SK-N-SH (cell line): ENCODE measurements at regions not wholly inside any gene's neighbourhood (a gene's known extent, or its start where the extent isn't known, plus 50 kb on each side); places are given as distances from the start of the nearest gene placed in this dataset.

Experiments used
- CTCF ChIA-PET: fragments of 300-600, 350-600 bp; formaldehyde crosslinking; extraction: SDS; loops from one replicate; lab custom pipeline; 2021; lab: Yijun Ruan, JAX
- POLR2A ChIA-PET: fragments of 350-600 bp; sonication (Branson Sonifier 250); formaldehyde crosslinking; extraction: SDS; loops from one replicate; lab custom pipeline; 2020; ENCODE audit warnings: antibody characterized with exemption, inconsistent platforms; lab: Yijun Ruan, JAX
- DNase-seq: peaks from one replicate; pipeline ENCODE4 v3.0.0; 2012
- H2AFZ ChIP-seq: fragments of 200-600 bp; sonication (generic); 2 replicates; pipeline ENCODE4 v1.8.1; 2016; ENCODE audit warnings: antibody characterized with exemption, mild to moderate bottlenecking, low read depth
- H3F3A ChIP-seq: fragments of 200-600 bp; sonication (generic); replicated peaks from 2 replicates; pipeline ENCODE3; 2016; ENCODE audit warnings: antibody characterized with exemption, mild to moderate bottlenecking; ENCODE audit not compliant: insufficient read depth
- H3K27ac ChIP-seq, 2 experiments: fragments of 200-500 bp in 1 of 2; fragments of 200-600 bp in 1 of 2; sonication (Bioruptor generic) in 1 of 2; sonication (generic), shearing (Covaris generic) in 1 of 2; 2 replicates each; pipeline versions ENCODE4 v1.5.1 to v1.6.1; 2014 to 2016; ENCODE audit warnings: low read depth in 2 of 2, inconsistent platforms in 1 of 2, low read length in 1 of 2, mild to moderate bottlenecking in 1 of 2, mixed read lengths in 1 of 2
- H3K27me3 ChIP-seq: fragments of 200-600 bp; sonication (generic), shearing (Covaris generic); 2 replicates; pipeline ENCODE4 v1.6.1; 2016; ENCODE audit warnings: mixed run types; ENCODE audit not compliant: insufficient read depth
- H3K36me3 ChIP-seq, 2 experiments: fragments of 200-500 bp in 1 of 2; fragments of 200-600 bp in 1 of 2; sonication (Bioruptor generic) in 1 of 2; sonication (generic) in 1 of 2; replicated peaks in 1 of 2; 2 replicates each; pipeline versions ENCODE3 to v1.5.1; 2014 to 2016; ENCODE audit warnings: low read length in 1 of 2, mild to moderate bottlenecking in 1 of 2; ENCODE audit not compliant: insufficient read depth in 2 of 2, control insufficient read depth in 1 of 2
- H3K4me1 ChIP-seq, 2 experiments: fragments of 200-500 bp in 1 of 2; fragments of 200-600 bp in 1 of 2; sonication (Bioruptor generic) in 1 of 2; sonication (generic), shearing (Covaris generic) in 1 of 2; 2 replicates each; pipeline versions ENCODE4 v1.5.1 to v1.6.1; 2014 to 2016; ENCODE audit warnings: low read depth in 1 of 2, low read length in 1 of 2, mixed run types in 1 of 2; ENCODE audit not compliant: insufficient read depth in 2 of 2, control insufficient read depth in 1 of 2
- H3K4me2 ChIP-seq: fragments of 200-600 bp; sonication (generic), shearing (Covaris generic); 2 replicates; pipeline ENCODE4 v1.6.1; 2017; ENCODE audit warnings: mixed run types
- H3K4me3 ChIP-seq, 2 experiments: fragments of 200-500 bp in 1 of 2; fragments of 200-600 bp in 1 of 2; sonication (Bioruptor generic) in 1 of 2; sonication (generic), shearing (Covaris generic) in 1 of 2; 2 replicates each; pipeline versions ENCODE4 v1.5.1 to v1.8.1; 2014 to 2016; ENCODE audit warnings: low read depth in 2 of 2, inconsistent platforms in 1 of 2, low read length in 1 of 2, mild to moderate bottlenecking in 1 of 2, mixed read lengths in 1 of 2, moderate library complexity in 1 of 2
- H3K79me2 ChIP-seq: fragments of 200-600 bp; sonication (generic); 2 replicates; pipeline ENCODE4 v1.8.1; 2017; ENCODE audit warnings: mild to moderate bottlenecking; ENCODE audit not compliant: insufficient read depth
- H3K9ac ChIP-seq: fragments of 200-600 bp; sonication (generic); 2 replicates; pipeline ENCODE4 v1.6.1; 2017; ENCODE audit warnings: mixed run types
- H3K9me2 ChIP-seq: fragments of 200-600 bp; sonication (generic); 2 replicates; pipeline ENCODE4 v1.6.1; 2017; ENCODE audit warnings: mixed run types
- H3K9me3 ChIP-seq: fragments of 200-600 bp; sonication (generic); 2 replicates; pipeline ENCODE4 v1.6.1; 2017; ENCODE audit warnings: mixed run types, mild to moderate bottlenecking, moderate library complexity
- H4K20me1 ChIP-seq: fragments of 200-600 bp; sonication (generic); 2 replicates; pipeline ENCODE4 v1.6.1; 2017; ENCODE audit warnings: mild to moderate bottlenecking, mixed run types; ENCODE audit not compliant: insufficient read depth
- CHD2 ChIP-seq: fragments of 150-350 bp; IDR thresholded peaks from 2 replicates; pipeline ENCODE4 v1.6.1; 2018; ENCODE audit warnings: low read length; ENCODE audit not compliant: partially characterized antibody
- ELF1 ChIP-seq: IDR thresholded peaks from 2 replicates; pipeline ENCODE4 v1.4.0; 2012
- EP300 ChIP-seq, 2 experiments: IDR thresholded peaks; 2 replicates each; pipeline versions ENCODE4 v1.4.0 to v1.6.1; 2012; ENCODE audit warnings: borderline replicate concordance in 1 of 2, low read depth in 1 of 2, low read length in 1 of 2
- FOXJ3 ChIP-seq: sonication (generic); formaldehyde crosslinking; IDR thresholded peaks from 2 replicates; pipeline ENCODE4 v1.5.1; 2020; ENCODE audit warnings: mild to moderate bottlenecking, missing genetic modification reagents
- GABPA ChIP-seq: IDR thresholded peaks from 2 replicates; pipeline ENCODE4 v1.4.0; 2012; ENCODE audit warnings: low read depth, mild to moderate bottlenecking
- IRF3 ChIP-seq: fragments of 150-350 bp; IDR thresholded peaks from 2 replicates; pipeline ENCODE4 v1.6.1; 2016; ENCODE audit warnings: mild to moderate bottlenecking, low read depth, low read length
- JUND ChIP-seq: IDR thresholded peaks from 2 replicates; pipeline ENCODE4 v1.4.0; 2012
- MEF2A ChIP-seq: IDR thresholded peaks from 2 replicates; pipeline ENCODE4 v1.4.0; 2012; ENCODE audit warnings: low read depth, borderline replicate concordance
- MXI1 ChIP-seq: IDR thresholded peaks from 2 replicates; pipeline ENCODE4 v1.6.1; 2012; ENCODE audit warnings: mild to moderate bottlenecking, low read depth, low read length, improper control_type of control experiment
- NFIC ChIP-seq: IDR thresholded peaks from 2 replicates; pipeline ENCODE4 v1.4.0; 2012; ENCODE audit warnings: borderline replicate concordance
- RCOR1 ChIP-seq: fragments of 150-350 bp; IDR thresholded peaks from 2 replicates; pipeline ENCODE4 v1.6.1; 2017; ENCODE audit warnings: antibody characterized with exemption, low read length
- RFX5 ChIP-seq: IDR thresholded peaks from 2 replicates; pipeline ENCODE4 v1.6.1; 2012; ENCODE audit warnings: mild to moderate bottlenecking, improper control_type of control experiment, low read length
- SIN3A ChIP-seq: IDR thresholded peaks from 2 replicates; pipeline ENCODE4 v1.6.1; 2012; ENCODE audit warnings: low read depth, mild to moderate bottlenecking, low read length, moderate library complexity, borderline replicate concordance
- TCF12 ChIP-seq: IDR thresholded peaks from 2 replicates; pipeline ENCODE4 v1.4.0; 2012
- WGBS: methylation state at CpG from one replicate; pipeline ENCODE4 v1.1.6; 2017; ENCODE audit warnings: low lambda C conversion rate; 5-methylcytosine and 5-hydroxymethylcytosine counted together

- Histone ChIP-seq H3K9ac (no peak overlapping the region), H3K9me3 (no peaks in the 10 kb centered on the region), H3K27me3 (no peaks in the 10 kb centered on the region), H3K79me2 (no peaks in the 10 kb centered on the region), H3K4me3 (no peak overlapping the region), H2AFZ (no peak overlapping the region), H3K27ac (no peak overlapping the region), H3K9me2 (no peaks in the 10 kb centered on the region), H3F3A (no peaks in the 10 kb centered on the region), H3K4me1 (no peaks in the 10 kb centered on the region; a peak in 2 of 4 replicates), H3K36me3 (no peaks in the 10 kb centered on the region), H4K20me1 (no peaks in the 10 kb centered on the region), H3K4me2 (no peak overlapping the region)
- no peak for DNase-seq
- CTCF ChIA-PET: interaction anchor here (1.2 to 1.5 kb wide), 4 partner anchors 11 to 400 kb away, joined by 3 to 5 read pairs (median 4); no protein-coding TSS in a partner anchor
- TF ChIP-seq RFX5 (no peak), ELF1 (no peak), FOXJ3 (CRISPR knock-in tag) (no peak), CHD2 (no peak), JUND (no peak), EP300 (IDR thresholded peaks at IDR 0.05; ENCODE audit: borderline replicate concordance in 1 of 2, low read depth in 1 of 2, low read length in 1 of 2) (no peak), NFIC (no peak)
- POLR2A ChIA-PET: no interaction called here
These were observed 439.3 kb downstream of the MAT2B start for GRCh38 chr5:163944738-163945137.

GRCh38 chr5:163947848-163948666 is 442.6 kb downstream of the MAT2B start:
- POLR2A ChIA-PET: no interaction called here
- H3K79me2 ChIP-seq: no peaks in the 10 kb centered on the region
- 51% methylated on average over 12 of the region's 12 CpGs for WGBS

More at GRCh38 chr5:163947848-163948666, 442.6 kb downstream of the MAT2B start:
- no peaks in the 10 kb centered on the region for H4K20me1 ChIP-seq
- no peak for TF ChIP-seq MEF2A
- no peak for TF ChIP-seq TCF12
- no peak for TF ChIP-seq MXI1
- TF ChIP-seq RCOR1: no peak
- no peak for TF ChIP-seq IRF3
- no peak for TF ChIP-seq FOXJ3 (CRISPR knock-in tag)
- TF ChIP-seq SIN3A: no peak
- no peak for TF ChIP-seq GABPA
- no peak overlapping the region for H3K27ac ChIP-seq
- no peaks in the 10 kb centered on the region for H3F3A ChIP-seq
- H3K4me1 ChIP-seq: no peaks in the 10 kb centered on the region; a peak in 2 of 4 replicates
- no peaks in the 10 kb centered on the region for H3K27me3 ChIP-seq
- CTCF ChIA-PET: no interaction called here
- no peaks in the 10 kb centered on the region for H3K9me2 ChIP-seq
- H2AFZ ChIP-seq: no peak overlapping the region
- no peak overlapping the region for H3K4me2 ChIP-seq
- H3K4me3 ChIP-seq: no peak overlapping the region
- no peaks in the 10 kb centered on the region for H3K36me3 ChIP-seq
- H3K9ac ChIP-seq: no peak overlapping the region
- H3K9me3 ChIP-seq: no peaks in the 10 kb centered on the region
- DNase-seq: no peak
